ENCODE measurements at regions not wholly inside any gene's neighbourhood (a gene's known extent, or its start where the extent isn't known, plus 50 kb on each side); places are given as distances from the start of the nearest gene placed in this dataset.

GRCh38 chr6:23370051-23370450, 756.0 kb upstream of the NRSN1 start:
- H3K4me1 ChIP-seq = no peaks in the 10 kb centered on the region
- 62 to 72% (median 67%) methylated on average over 4 of the region's 4 CpGs for WGBS, 3 donors
- no peaks in the 10 kb centered on the region for H3K36me3 ChIP-seq (ENCODE audit: insufficient read depth in 1 of 2, low read depth in 1 of 2)
- no peak for DNase-seq
- H3K4me3 ChIP-seq = no peak overlapping the region
- intact Hi-C loops (cut with DNase I) = no loop called here
- TF ChIP-seq CTCF (IDR thresholded peaks at IDR 0.05) = no peak
- H3K27me3 ChIP-seq (ENCODE audit: insufficient read depth in 3 of 3, low read length in 2 of 3) = no peaks in the 10 kb centered on the region
- H3K9me3 ChIP-seq = no peaks in the 10 kb centered on the region
- H3K27ac ChIP-seq = no peak overlapping the region
- no peak for ATAC-seq

GRCh38 chr6:23371132-23371915, 754.7 kb upstream of the NRSN1 start:
- 68 to 79% (median 77%) methylated on average over 4 of the region's 4 CpGs for WGBS, 3 donors
- Histone ChIP-seq H3K4me3 (no peak overlapping the region), H3K36me3 (ENCODE audit: insufficient read depth in 1 of 2, low read depth in 1 of 2) (no peaks in the 10 kb centered on the region), H3K27ac (no peak overlapping the region), H3K9me3 (no peaks in the 10 kb centered on the region), H3K4me1 (no peaks in the 10 kb centered on the region), H3K27me3 (ENCODE audit: insufficient read depth in 3 of 3, low read length in 2 of 3) (no peaks in the 10 kb centered on the region)
- DNase-seq (no peak), ATAC-seq (no peak)
- no peak for TF ChIP-seq CTCF (IDR thresholded peaks at IDR 0.05)
- intact Hi-C loops (cut with DNase I) = no loop called here

GRCh38 chr6:23377830-23378229, 748.2 kb upstream of the NRSN1 start:
- DNase-seq (no peak), ATAC-seq (no peak)
- TF ChIP-seq CTCF (IDR thresholded peaks at IDR 0.05) = no peak
- H3K4me3 ChIP-seq = no peak overlapping the region
- intact Hi-C loops (cut with DNase I) = no loop called here
- H3K4me1 ChIP-seq = no peaks in the 10 kb centered on the region
- no peak overlapping the region for H3K27ac ChIP-seq
- H3K9me3 ChIP-seq = no peaks in the 10 kb centered on the region
- H3K27me3 ChIP-seq (ENCODE audit: insufficient read depth in 3 of 3, low read length in 2 of 3) = no peaks in the 10 kb centered on the region
- H3K36me3 ChIP-seq (ENCODE audit: insufficient read depth in 1 of 2, low read depth in 1 of 2) = no peaks in the 10 kb centered on the region

- intact Hi-C loops (cut with DNase I) = no loop called here
- ATAC-seq (no peak), DNase-seq (no peak)
- no peaks in the 10 kb centered on the region for H3K9me3 ChIP-seq
- no peak for TF ChIP-seq CTCF (IDR thresholded peaks at IDR 0.05)
- no peak overlapping the region for H3K27ac ChIP-seq
- no peaks in the 10 kb centered on the region for H3K4me1 ChIP-seq
- H3K27me3 ChIP-seq (ENCODE audit: insufficient read depth in 3 of 3, low read length in 2 of 3) = no peaks in the 10 kb centered on the region
- WGBS, 3 donors = 85 to 93% (median 87%) methylated on average over 3 of the region's 3 CpGs
- H3K36me3 ChIP-seq (ENCODE audit: insufficient read depth in 1 of 2, low read depth in 1 of 2) = no peaks in the 10 kb centered on the region
- no peak overlapping the region for H3K4me3 ChIP-seq
Observed at GRCh38 chr6:23380465-23380864, 745.5 kb upstream of the NRSN1 start.
